HL-60 (cell line): ENCODE measurements at regions not wholly inside any gene's neighbourhood (a gene's known extent, or its start where the extent isn't known, plus 50 kb on each side); places are given as distances from the start of the nearest gene placed in this dataset.

Experiments used
- CTCF ChIP-seq: IDR thresholded peaks from one replicate; pipeline ENCODE4 v1.5.1; 2011; ENCODE audit warnings: low read length, control low read depth, inconsistent platforms; ENCODE audit not compliant: insufficient read depth
- POLR2AphosphoS5 ChIP-seq: IDR thresholded peaks from 2 replicates; pipeline ENCODE4 v1.6.1; 2012; ENCODE audit warnings: low read depth
- REST ChIP-seq: IDR thresholded peaks from 2 replicates; pipeline ENCODE4 v1.6.1; 2012; ENCODE audit warnings: low read depth; ENCODE audit not compliant: insufficient replicate concordance
- SPI1 ChIP-seq: IDR thresholded peaks from 2 replicates; pipeline ENCODE4 v1.6.1; 2012; ENCODE audit warnings: low read depth, mild to moderate bottlenecking, borderline replicate concordance

GRCh38 chr7:17150018-17150417 is 148.4 kb upstream of the AHR start:
- TF ChIP-seq POLR2AphosphoS5: no peak
- no peak for TF ChIP-seq CTCF
- TF ChIP-seq REST: no peak
- no peak for TF ChIP-seq SPI1
